ENCODE measurements at regions not wholly inside any gene's neighbourhood (a gene's known extent, or its start where the extent isn't known, plus 50 kb on each side); places are given as distances from the start of the nearest gene placed in this dataset.

DNA sequence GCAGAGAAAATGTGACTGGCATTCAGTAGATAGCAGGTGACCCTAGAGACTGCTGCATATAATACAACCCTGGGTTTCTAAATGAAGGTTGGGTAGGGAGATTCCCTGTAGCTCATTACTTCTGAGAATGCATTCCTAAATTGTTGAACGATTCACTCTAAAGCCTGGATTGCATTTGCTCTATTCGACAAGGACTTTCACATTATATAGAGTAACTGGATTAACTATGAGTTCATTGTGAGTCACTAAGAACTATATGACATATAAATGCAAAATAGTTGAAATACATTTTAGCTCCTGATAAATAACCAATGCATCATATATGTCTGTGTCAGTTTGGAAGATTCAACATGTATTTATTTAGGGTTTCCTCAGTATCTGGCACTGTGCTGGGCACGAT is 294.7 kb upstream of the CCDC54 start:
- intact Hi-C loops (cut with DNase I; ENCODE audit: low total_unique reads), result no loop called here

DNA sequence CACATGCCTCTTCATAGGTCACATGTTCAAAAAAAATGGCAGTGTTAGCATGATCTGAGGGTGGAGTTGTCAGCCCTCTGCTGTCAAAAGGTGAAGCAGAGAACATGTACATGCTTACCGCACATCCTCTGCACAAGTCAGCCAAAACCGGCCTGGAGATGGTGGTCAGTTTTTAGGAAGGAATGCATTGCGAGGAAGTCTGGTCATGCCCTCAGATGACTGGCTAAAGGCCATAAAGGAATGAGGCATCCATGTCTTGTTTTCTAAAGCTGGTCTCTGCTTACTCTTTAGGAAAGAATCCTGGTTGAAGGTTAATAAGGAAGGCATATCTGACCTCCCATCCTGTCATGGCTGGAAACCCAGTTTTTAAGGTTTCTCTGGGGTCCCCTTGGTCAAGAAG is 292.0 kb upstream of the CCDC54 start:
- intact Hi-C loops (cut with DNase I; ENCODE audit: low total_unique reads), result no loop called here

More for the DNA sequence above, 294.7 kb upstream of the CCDC54 start:
- TF ChIP-seq, protein P1, sequence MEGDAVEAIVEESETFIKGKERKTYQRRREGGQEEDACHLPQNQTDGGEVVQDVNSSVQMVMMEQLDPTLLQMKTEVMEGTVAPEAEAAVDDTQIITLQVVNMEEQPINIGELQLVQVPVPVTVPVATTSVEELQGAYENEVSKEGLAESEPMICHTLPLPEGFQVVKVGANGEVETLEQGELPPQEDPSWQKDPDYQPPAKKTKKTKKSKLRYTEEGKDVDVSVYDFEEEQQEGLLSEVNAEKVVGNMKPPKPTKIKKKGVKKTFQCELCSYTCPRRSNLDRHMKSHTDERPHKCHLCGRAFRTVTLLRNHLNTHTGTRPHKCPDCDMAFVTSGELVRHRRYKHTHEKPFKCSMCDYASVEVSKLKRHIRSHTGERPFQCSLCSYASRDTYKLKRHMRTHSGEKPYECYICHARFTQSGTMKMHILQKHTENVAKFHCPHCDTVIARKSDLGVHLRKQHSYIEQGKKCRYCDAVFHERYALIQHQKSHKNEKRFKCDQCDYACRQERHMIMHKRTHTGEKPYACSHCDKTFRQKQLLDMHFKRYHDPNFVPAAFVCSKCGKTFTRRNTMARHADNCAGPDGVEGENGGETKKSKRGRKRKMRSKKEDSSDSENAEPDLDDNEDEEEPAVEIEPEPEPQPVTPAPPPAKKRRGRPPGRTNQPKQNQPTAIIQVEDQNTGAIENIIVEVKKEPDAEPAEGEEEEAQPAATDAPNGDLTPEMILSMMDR (IDR thresholded peaks at IDR 0.05), result no peak
- Histone ChIP-seq H3K4me3 (no peak overlapping the region), H3K4me1 (no peaks in the 10 kb centered on the region), H3K27ac (no peak overlapping the region), H3K27me3 (no peaks in the 10 kb centered on the region), H3K9me3 (no peaks in the 10 kb centered on the region), H3K36me3 (no peaks in the 10 kb centered on the region)
- DNase-seq, result no peak

DNA sequence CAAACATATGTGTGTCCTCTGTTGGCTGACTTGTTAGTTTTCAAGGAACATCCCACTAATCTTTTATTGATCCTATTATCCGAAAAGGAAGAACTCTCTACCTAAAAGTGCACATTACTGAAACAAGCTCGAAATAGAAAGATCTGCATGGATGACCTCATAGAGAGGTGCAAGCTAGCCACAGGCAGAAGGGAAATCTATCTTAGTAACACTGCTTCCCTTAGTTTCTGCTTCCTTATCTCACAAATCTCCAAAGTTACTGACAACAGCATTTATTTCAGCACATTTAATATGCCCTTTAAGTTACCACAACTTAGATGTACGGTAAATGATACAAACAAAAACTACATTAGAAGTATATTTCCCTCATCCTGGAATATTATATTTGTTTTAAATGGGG is 285.1 kb upstream of the CCDC54 start:
- no peaks in the 10 kb centered on the region for H3K4me1 ChIP-seq
- no peaks in the 10 kb centered on the region for H3K36me3 ChIP-seq
- H3K27ac ChIP-seq, result no peak overlapping the region
- H3K9me3 ChIP-seq, result no peaks in the 10 kb centered on the region
- no peaks in the 10 kb centered on the region for H3K27me3 ChIP-seq
- TF ChIP-seq, protein P1 (IDR thresholded peaks at IDR 0.05), result no peak
- intact Hi-C loops (cut with DNase I; ENCODE audit: low total_unique reads), result no loop called here
- DNase-seq, result no peak
- no peak overlapping the region for H3K4me3 ChIP-seq

More for the DNA sequence above, 292.0 kb upstream of the CCDC54 start:
- H3K27ac ChIP-seq, result no peak overlapping the region
- H3K9me3 ChIP-seq, result no peaks in the 10 kb centered on the region
- no peaks in the 10 kb centered on the region for H3K27me3 ChIP-seq
- DNase-seq, result no peak
- H3K4me3 ChIP-seq, result no peak overlapping the region
- TF ChIP-seq, protein P1 (IDR thresholded peaks at IDR 0.05), result no peak
- no peaks in the 10 kb centered on the region for H3K4me1 ChIP-seq
- H3K36me3 ChIP-seq, result no peaks in the 10 kb centered on the region

DNA sequence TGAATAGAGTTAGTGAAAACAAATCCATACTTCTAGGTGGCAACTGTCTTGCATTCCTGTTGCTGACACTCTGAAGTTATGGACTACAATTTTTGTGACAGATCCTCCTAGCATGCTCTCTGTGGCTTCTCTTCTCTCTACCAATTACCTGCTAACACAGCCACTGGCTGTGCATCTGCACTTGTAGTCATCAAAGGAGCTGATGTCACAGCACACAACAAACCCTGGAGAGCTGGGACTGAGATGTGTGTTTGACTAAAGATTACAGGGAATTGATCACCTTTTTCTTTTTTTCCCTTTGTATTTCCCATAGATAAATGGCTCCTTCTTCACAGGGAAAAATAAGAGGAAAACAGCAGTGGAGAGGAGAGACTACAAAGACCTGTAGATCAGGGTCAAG is 278.4 kb upstream of the CCDC54 start:
- H3K4me1 ChIP-seq, result no peaks in the 10 kb centered on the region
- intact Hi-C loops (cut with DNase I; ENCODE audit: low total_unique reads), result no loop called here
- no peaks in the 10 kb centered on the region for H3K27me3 ChIP-seq
- no peak for DNase-seq
- H3K9me3 ChIP-seq, result no peaks in the 10 kb centered on the region
- no peaks in the 10 kb centered on the region for H3K36me3 ChIP-seq
- H3K27ac ChIP-seq, result no peak overlapping the region
- TF ChIP-seq, protein P1 (IDR thresholded peaks at IDR 0.05), result no peak
- no peak overlapping the region for H3K4me3 ChIP-seq

DNA sequence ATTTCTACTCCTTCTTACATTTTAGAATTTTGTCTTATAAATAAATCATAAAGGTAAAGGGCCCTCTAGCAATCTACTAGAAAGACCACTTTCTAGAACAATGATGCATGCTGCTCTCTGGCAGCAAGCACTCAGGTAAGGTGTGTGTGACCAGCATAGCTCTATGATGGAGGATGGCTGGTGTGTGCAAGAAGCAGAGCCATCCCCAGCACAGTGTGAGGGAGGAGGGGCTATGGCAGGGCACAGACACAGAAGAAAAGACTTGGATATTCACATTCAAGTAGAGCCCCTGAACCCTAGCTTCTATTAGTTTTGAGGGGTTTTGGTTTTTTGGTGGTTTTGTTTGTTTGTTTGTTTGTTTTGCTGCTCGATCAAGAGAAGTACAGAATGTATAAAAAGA is 277.1 kb upstream of the CCDC54 start:
- Histone ChIP-seq H3K36me3 (no peaks in the 10 kb centered on the region), H3K9me3 (no peaks in the 10 kb centered on the region), H3K4me1 (peaks cover 0 to 5% (median 0%) of the 10 kb centered on the region in 4 donors), H3K27me3 (no peaks in the 10 kb centered on the region), H3K4me3 (no peak overlapping the region), H3K27ac (no peak overlapping the region)
- no peak for DNase-seq
- TF ChIP-seq, protein P1 (IDR thresholded peaks at IDR 0.05), result no peak
- intact Hi-C loops (cut with DNase I; ENCODE audit: low total_unique reads), result no loop called here

DNA sequence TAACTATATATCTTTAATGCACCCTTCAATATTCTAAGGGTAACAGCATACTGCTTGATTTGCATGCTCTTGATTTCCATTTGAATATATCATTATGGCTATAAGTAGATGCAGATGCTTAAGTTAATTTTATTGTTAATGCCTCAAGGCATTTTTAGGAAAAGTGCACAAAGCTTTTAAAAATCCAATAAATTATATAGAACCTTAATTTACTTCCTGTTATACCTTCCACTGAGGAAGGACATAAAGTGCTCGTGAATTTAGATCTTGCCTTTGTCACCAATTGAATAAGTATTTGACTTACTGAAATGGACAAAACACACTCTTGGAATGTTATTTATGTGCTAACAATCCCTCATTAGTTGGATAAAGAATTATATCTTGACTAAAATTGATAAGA is 276.7 kb upstream of the CCDC54 start:
- no peak overlapping the region for H3K4me3 ChIP-seq
- H3K9me3 ChIP-seq, result no peaks in the 10 kb centered on the region
- H3K36me3 ChIP-seq, result no peaks in the 10 kb centered on the region
- intact Hi-C loops (cut with DNase I; ENCODE audit: low total_unique reads), result no loop called here
- TF ChIP-seq, protein P1 (IDR thresholded peaks at IDR 0.05), result no peak
- H3K4me1 ChIP-seq, result peaks cover 0 to 6% (median 0%) of the 10 kb centered on the region in 4 donors
- H3K27ac ChIP-seq, result no peak overlapping the region
- DNase-seq, result no peak
- no peaks in the 10 kb centered on the region for H3K27me3 ChIP-seq

Data from tibial artery (tissue), 4 donors.